HFF-Myc (cell line): ENCODE measurements at regions not wholly inside any gene's neighbourhood (a gene's known extent, or its start where the extent isn't known, plus 50 kb on each side); places are given as distances from the start of the nearest gene placed in this dataset.
"Not testable (repeated sequence)": the region's sequence is repeated elsewhere in the genome, so short reads cannot be mapped to it uniquely, and the experiment has no call there.

Experiments
- DNase-seq: peaks from one replicate; pipeline ENCODE4 v3.0.0-alpha.2; 2011; ENCODE audit warnings: low read depth; ENCODE audit errors: extremely low read depth
- H3K4me3 ChIP-seq: replicated peaks from 2 replicates; pipeline ENCODE4 v1.5.1; 2011; ENCODE audit warnings: low read depth, mild to moderate bottlenecking, control low read depth, low read length
- CTCF ChIP-seq: IDR thresholded peaks from 2 replicates; pipeline ENCODE4 v1.5.1; 2012; ENCODE audit warnings: mild to moderate bottlenecking, low read depth, low read length, control low read depth; ENCODE audit errors: missing control alignments

DNA sequence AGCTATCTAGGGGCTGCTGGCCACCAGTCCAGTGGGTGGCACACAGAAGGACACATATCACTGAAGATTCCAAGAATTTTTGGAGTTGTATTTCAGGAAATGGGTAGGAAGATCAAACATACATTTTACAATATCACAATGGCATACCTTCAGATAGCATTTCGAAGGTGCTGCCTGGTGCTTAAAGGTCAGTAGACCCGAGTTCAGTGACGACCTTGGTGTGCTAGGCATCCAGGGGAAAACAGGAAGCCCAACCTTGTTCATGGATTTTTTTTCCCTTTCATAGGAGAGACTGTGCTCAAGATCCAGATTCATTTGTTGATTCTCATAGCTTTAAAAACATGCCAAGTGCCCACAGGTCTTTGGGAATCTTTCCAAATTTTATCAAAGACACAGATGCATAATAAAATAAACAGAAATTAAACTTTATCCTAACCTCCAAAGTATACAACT, 51.0 kb upstream of the RCBTB2 start:
- TF ChIP-seq CTCF, result no peak
- no peak for DNase-seq

GRCh38 chr13:48585456-48585840, 52.6 kb upstream of the RCBTB2 start:
- DNase-seq, result peak; percentile 52
- no peak for TF ChIP-seq CTCF
- H3K4me3 ChIP-seq, result no peak overlapping the region

More for the DNA sequence above, 51.0 kb upstream of the RCBTB2 start:
- H3K4me3 ChIP-seq, result no peak overlapping the region

- DNase-seq, result no peak
- TF ChIP-seq CTCF, result no peak
- H3K4me3 ChIP-seq, result no peak overlapping the region
Measured at GRCh38 chr13:48586591-48587103, 53.8 kb upstream of the RCBTB2 start.

- TF ChIP-seq CTCF, result no peak
- no peak for DNase-seq
- no peak overlapping the region for H3K4me3 ChIP-seq
Measured at GRCh38 chr13:48588120-48588519, 55.2 kb upstream of the RCBTB2 start.

DNA sequence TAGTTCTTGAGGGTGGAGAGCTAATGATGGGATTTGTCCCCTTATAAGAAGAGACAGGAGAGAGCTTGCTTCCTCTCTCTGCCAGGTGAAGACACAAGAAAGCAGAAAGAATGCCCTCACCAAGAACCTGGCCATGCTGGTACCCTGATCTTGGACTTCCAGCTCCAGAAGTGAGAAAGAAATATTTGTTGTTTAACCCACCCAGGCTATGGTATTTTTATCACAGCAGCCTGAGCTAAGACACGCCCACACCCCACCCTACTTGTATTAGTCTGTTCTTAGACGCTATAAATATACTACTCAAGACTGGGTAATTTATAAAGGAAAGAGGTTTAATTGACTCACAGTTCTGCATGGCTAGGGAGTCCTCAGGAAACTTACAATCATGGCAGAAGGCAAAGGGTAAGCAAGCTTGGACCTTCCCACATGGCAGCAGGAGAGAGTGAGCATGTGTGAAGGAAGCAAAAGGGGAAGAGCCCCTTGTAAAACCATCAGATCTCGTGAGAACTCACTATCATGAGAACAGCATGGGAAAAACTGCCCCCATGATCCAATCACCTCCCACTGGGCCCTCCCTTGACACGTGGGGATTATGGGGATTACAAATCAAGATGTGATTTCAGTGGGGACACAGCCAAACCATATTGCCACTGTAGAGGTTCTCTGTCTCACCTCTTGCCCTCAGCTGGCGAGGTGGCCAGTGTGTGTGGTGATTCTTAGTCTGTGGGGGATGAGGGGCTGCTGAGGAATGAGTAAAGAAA, 57.4 kb upstream of the RCBTB2 start:
- no peak for TF ChIP-seq CTCF
- no peak overlapping the region for H3K4me3 ChIP-seq
- DNase-seq, result no peak

- DNase-seq, H3K4me3 ChIP-seq: not testable (repeated sequence)
Measured at GRCh38 chr13:48591124-48591872, 58.4 kb upstream of the RCBTB2 start.
